OCI-LY1 (cell line): ENCODE measurements at regions not wholly inside any gene's neighbourhood (a gene's known extent, or its start where the extent isn't known, plus 50 kb on each side); places are given as distances from the start of the nearest gene placed in this dataset.

ENCODE experiments used
- H2AFZ ChIP-seq: fragments of 200-600 bp; sonication (generic), shearing (Covaris generic); 2 replicates; pipeline ENCODE4 v1.6.0; 2014; ENCODE audit warnings: antibody characterized with exemption, mild to moderate bottlenecking, low read length
- H3F3A ChIP-seq: fragments of 200-600 bp; sonication (generic), shearing (Covaris generic); 2 replicates; pipeline ENCODE4 v1.6.0; 2014; ENCODE audit warnings: mild to moderate bottlenecking, antibody characterized with exemption, low read length, moderate library complexity; ENCODE audit not compliant: insufficient read depth
- H3K27ac ChIP-seq: fragments of 200-600 bp; sonication (generic); 2 replicates; pipeline ENCODE4 v1.5.1; 2014; ENCODE audit warnings: low read length, mixed run types, mild to moderate bottlenecking, low read depth; ENCODE audit not compliant: poor library complexity, severe bottlenecking
- H3K27me3 ChIP-seq: fragments of 200-600 bp; sonication (generic); 2 replicates; pipeline ENCODE4 v1.6.0; 2014; ENCODE audit warnings: antibody characterized with exemption, mild to moderate bottlenecking, low read length, moderate library complexity; ENCODE audit not compliant: insufficient read depth
- H3K36me3 ChIP-seq: fragments of 200-600 bp; sonication (generic); 2 replicates; pipeline ENCODE4 v1.6.1; 2014; ENCODE audit warnings: mild to moderate bottlenecking, antibody characterized with exemption, low read length, moderate library complexity, mixed read lengths; ENCODE audit not compliant: insufficient read depth
- H3K4me1 ChIP-seq: fragments of 200-600 bp; sonication (generic); 2 replicates; pipeline ENCODE4 v1.5.1; 2014; ENCODE audit warnings: mild to moderate bottlenecking, low read length, moderate library complexity; ENCODE audit not compliant: insufficient read depth, severe bottlenecking
- H3K4me2 ChIP-seq: fragments of 200-600 bp; sonication (generic), shearing (Covaris generic); 2 replicates; pipeline ENCODE4 v1.6.1; 2014; ENCODE audit warnings: low read length
- H3K4me3 ChIP-seq: fragments of 200-600 bp; sonication (generic); 2 replicates; pipeline ENCODE4 v1.5.1; 2014; ENCODE audit warnings: low read length, low read depth, mild to moderate bottlenecking, mixed read lengths; ENCODE audit not compliant: poor library complexity, severe bottlenecking
- H3K79me2 ChIP-seq: fragments of 200-600 bp; shearing (Covaris generic); 2 replicates; pipeline ENCODE4 v1.6.1; 2016; ENCODE audit warnings: mixed run types, low read length, mixed read lengths; ENCODE audit not compliant: insufficient read depth
- H3K9ac ChIP-seq: fragments of 200-600 bp; sonication (generic), shearing (Covaris generic); 2 replicates; pipeline ENCODE4 v1.6.1; 2014; ENCODE audit warnings: mild to moderate bottlenecking, low read length, mixed read lengths
- H3K9me2 ChIP-seq: fragments of 200-600 bp; sonication (generic), shearing (Covaris generic); 2 replicates; pipeline ENCODE4 v1.6.1; 2014; ENCODE audit warnings: low read depth, mild to moderate bottlenecking, low read length, mixed read lengths
- H3K9me3 ChIP-seq: fragments of 200-600 bp; shearing (Covaris generic); 2 replicates; pipeline ENCODE4 v1.6.1; 2014; ENCODE audit warnings: low read length, mixed read lengths
- H4K20me1 ChIP-seq: fragments of 200-600 bp; sonication (generic), shearing (Covaris generic); 2 replicates; pipeline ENCODE4 v1.6.0; 2016; ENCODE audit warnings: mild to moderate bottlenecking, low read length; ENCODE audit not compliant: insufficient read depth
- EZH2 ChIP-seq: fragments of 200-600 bp; sonication (generic), shearing (Covaris generic); IDR thresholded peaks from 2 replicates; pipeline ENCODE4 v1.8.0; 2017; ENCODE audit warnings: borderline replicate concordance, mixed run types, mild to moderate bottlenecking, antibody characterized with exemption, low read length, moderate library complexity, mixed read lengths
- TF ChIP-seq, protein P1 (sequence below): fragments of 200-600 bp; sonication (generic), shearing (Covaris generic); IDR thresholded peaks from 2 replicates; pipeline ENCODE4 v1.5.1; 2017; ENCODE audit warnings: mild to moderate bottlenecking, antibody characterized with exemption, low read length, moderate library complexity, mixed read lengths

DNA sequence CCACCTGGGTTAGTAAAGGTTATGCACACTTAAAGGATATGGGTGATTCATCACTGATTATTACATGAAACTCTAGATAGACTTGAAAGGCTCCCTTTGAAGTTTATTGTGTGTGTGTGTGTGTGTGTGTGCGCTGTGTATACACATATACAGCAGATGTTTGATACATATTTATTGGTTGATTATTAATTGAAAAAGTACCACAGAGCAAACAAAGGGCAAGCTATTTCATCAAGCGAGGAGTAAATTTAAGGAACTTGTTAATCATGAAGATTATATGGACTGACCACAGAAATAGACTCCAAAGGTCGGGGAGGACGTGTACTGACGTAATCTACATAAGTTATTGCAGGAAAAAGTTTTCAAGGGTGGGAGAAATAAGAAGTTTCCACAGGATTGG lies 617.4 kb upstream of the POU3F3 start:
- no peaks in the 10 kb centered on the region for H4K20me1 ChIP-seq
- H3K9me3 ChIP-seq = no peaks in the 10 kb centered on the region
- no peak overlapping the region for H3K4me2 ChIP-seq
- no peak for TF ChIP-seq EZH2
- TF ChIP-seq, protein P1, sequence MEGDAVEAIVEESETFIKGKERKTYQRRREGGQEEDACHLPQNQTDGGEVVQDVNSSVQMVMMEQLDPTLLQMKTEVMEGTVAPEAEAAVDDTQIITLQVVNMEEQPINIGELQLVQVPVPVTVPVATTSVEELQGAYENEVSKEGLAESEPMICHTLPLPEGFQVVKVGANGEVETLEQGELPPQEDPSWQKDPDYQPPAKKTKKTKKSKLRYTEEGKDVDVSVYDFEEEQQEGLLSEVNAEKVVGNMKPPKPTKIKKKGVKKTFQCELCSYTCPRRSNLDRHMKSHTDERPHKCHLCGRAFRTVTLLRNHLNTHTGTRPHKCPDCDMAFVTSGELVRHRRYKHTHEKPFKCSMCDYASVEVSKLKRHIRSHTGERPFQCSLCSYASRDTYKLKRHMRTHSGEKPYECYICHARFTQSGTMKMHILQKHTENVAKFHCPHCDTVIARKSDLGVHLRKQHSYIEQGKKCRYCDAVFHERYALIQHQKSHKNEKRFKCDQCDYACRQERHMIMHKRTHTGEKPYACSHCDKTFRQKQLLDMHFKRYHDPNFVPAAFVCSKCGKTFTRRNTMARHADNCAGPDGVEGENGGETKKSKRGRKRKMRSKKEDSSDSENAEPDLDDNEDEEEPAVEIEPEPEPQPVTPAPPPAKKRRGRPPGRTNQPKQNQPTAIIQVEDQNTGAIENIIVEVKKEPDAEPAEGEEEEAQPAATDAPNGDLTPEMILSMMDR = no peak
- H3K9ac ChIP-seq = no peak overlapping the region
- no peaks in the 10 kb centered on the region for H3F3A ChIP-seq
- H3K4me1 ChIP-seq = no peaks in the 10 kb centered on the region
- H2AFZ ChIP-seq = no peak overlapping the region
- H3K79me2 ChIP-seq = no peaks in the 10 kb centered on the region
- no peaks in the 10 kb centered on the region for H3K27me3 ChIP-seq
- H3K27ac ChIP-seq = no peak overlapping the region
- H3K9me2 ChIP-seq = no peaks in the 10 kb centered on the region
- no peaks in the 10 kb centered on the region for H3K36me3 ChIP-seq
- H3K4me3 ChIP-seq = no peak overlapping the region

DNA sequence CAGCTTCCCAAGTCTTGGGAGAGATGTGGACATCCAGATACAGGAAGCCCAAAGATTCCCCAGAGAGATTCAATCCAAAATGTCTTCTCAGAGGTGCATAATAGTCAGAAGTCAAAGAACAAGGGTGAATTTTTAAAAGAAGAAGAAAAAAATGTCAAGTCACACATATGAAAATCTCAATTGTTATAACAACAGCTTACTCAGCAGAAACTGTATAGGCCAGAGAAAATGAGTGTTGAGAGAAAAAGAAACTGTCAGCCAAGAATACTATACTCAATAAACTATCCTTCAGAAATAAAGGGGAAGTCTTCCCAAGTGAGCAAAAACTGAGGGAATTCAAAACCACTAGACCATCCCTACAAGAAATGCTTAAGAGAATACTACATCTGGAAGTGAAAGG lies 612.9 kb upstream of the POU3F3 start:
- Histone ChIP-seq H4K20me1 (no peaks in the 10 kb centered on the region), H3K27me3 (no peaks in the 10 kb centered on the region), H2AFZ (no peak overlapping the region), H3K9me2 (no peaks in the 10 kb centered on the region), H3K9me3 (0 out of 2 replicates have a peak, but pooled peaks cover 4% of the 10 kb centered on the region), H3K79me2 (no peaks in the 10 kb centered on the region), H3K36me3 (no peaks in the 10 kb centered on the region), H3K4me1 (no peaks in the 10 kb centered on the region), H3K27ac (no peak overlapping the region), H3K4me2 (no peak overlapping the region), H3K4me3 (no peak overlapping the region), H3K9ac (no peak overlapping the region), H3F3A (no peaks in the 10 kb centered on the region)
- TF ChIP-seq, protein P1 = no peak
- TF ChIP-seq EZH2 = no peak

DNA sequence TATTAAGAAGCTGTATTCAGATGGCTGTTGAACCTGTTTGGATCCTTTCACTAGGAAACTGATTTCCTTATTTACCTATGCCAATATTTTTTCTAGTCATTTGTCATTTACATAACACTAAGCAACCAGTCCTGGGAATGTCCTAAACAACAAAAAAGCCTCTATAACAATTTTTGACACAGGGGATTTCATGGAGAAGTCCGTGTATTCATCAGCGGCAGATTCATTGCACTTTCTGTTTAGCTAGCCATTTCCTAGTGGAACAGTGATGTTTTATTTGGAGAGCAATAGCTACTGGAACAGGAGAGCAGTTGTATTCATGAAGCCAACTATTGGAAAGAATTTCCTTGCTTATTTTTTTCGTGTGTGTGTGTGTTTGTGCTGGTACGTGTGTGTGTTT lies 604.3 kb upstream of the POU3F3 start:
- no peaks in the 10 kb centered on the region for H3K9me2 ChIP-seq
- no peaks in the 10 kb centered on the region for H3F3A ChIP-seq
- no peak overlapping the region for H3K4me2 ChIP-seq
- H4K20me1 ChIP-seq = no peaks in the 10 kb centered on the region
- TF ChIP-seq EZH2 = no peak
- TF ChIP-seq, protein P1 = no peak
- H3K9ac ChIP-seq = no peak overlapping the region
- no peak overlapping the region for H3K27ac ChIP-seq
- H3K36me3 ChIP-seq = no peaks in the 10 kb centered on the region
- no peaks in the 10 kb centered on the region for H3K79me2 ChIP-seq
- no peaks in the 10 kb centered on the region for H3K27me3 ChIP-seq
- H3K9me3 ChIP-seq = no peaks in the 10 kb centered on the region
- no peak overlapping the region for H2AFZ ChIP-seq
- H3K4me3 ChIP-seq = no peak overlapping the region
- no peaks in the 10 kb centered on the region for H3K4me1 ChIP-seq
